Stimulated activated CD4-positive, alpha-beta T cell treated with anti-CD3 and anti-CD28 coated beads, TNF-alpha, amount 100 ng/mL, for 24 hours (primary cell): ENCODE measurements at regions not wholly inside any gene's neighbourhood (a gene's known extent, or its start where the extent isn't known, plus 50 kb on each side); places are given as distances from the start of the nearest gene placed in this dataset.
"Not testable (repeated sequence)": the region's sequence is repeated elsewhere in the genome, so short reads cannot be mapped to it uniquely, and the experiment has no call there.

Experiments
- DNase-seq, 3 experiments: peaks; one replicate each; pipeline ENCODE4 v3.0.0-alpha.2; 2020; ENCODE audit warnings: low read depth in 3 of 3

DNA sequence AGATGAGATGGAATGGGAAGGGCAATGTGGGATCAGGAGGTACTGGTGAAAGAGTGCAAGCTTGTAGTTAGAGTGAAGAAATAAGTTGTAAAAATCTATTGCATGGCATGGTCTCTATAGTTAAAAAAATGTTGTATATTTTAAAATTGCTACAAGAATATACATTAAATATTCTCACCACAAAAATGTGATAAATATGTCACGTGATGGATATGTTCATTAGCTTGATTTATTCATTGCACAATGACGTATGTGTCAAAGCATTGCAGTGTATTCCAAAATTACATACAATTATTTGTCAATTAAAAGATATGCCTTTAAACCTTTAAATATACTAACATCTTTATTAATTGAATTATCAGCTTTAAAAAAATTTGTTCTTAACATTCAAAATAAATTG, 1607.1 kb downstream of the REEP3 start:
- no peak for DNase-seq

DNA sequence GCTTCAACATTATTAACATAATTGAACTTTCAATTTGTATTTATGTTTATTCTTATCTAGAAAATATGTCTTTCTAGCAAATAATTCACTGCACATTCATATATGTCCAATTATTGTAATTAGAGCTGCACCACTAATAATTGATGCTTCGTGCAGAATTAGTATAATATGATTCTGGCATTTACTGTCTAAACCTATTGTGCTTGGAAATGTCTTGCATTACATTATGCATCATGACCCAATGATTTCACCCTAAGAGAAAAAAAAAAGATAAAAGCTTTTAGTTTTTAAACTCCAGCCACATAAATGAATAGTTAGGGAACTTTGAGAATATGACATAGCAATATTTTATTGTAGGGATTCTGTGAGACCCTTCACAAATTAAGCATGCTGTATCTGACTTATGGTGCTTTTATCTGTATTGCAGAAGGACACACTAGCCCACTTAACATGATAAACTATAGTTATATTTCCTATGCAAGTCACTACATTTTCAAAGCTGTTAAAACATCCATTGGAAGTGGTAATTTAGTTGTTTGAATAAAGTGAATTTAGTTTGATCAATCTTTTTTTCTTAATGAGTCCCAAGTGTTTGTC, 1609.1 kb downstream of the REEP3 start:
- no peak for DNase-seq

DNA sequence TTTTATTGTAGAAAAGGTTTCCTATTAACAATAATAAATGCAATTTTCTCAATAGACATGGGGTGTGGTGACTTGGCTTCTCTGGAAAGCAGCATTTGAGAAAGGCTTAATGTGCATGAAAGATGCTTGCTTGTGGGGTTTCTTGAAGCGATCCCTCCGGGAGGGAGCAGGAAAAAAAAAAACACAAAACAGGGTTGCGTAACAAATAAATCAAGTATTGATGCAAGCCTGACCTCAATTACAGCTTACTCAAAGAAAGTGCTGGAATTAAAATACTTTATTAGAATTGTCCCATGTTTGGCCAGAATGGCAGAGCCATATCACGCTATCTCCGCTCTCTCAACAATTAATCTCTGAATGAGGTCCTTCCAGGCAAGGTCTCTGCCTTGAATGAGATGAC, 1612.5 kb downstream of the REEP3 start:
- no peak for DNase-seq

DNA sequence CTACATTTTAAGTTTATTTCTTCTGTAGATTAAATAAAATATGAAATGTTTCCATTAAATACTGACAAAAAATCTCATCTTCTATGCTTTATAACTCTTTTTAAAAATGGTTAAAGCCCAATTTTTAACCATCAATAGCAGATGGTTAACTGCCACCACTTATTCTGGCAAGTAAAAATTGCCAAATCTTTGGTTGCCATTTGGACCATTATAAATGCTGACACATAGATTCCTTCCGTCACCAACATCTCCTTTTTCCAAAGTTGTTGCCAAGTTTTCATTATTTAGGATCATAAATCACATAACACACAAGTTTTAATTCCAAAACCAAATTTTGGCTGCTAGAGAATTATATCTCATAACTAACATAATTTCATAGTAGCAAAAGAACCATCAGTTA, 1614.3 kb downstream of the REEP3 start:
- DNase-seq, result no peak

DNA sequence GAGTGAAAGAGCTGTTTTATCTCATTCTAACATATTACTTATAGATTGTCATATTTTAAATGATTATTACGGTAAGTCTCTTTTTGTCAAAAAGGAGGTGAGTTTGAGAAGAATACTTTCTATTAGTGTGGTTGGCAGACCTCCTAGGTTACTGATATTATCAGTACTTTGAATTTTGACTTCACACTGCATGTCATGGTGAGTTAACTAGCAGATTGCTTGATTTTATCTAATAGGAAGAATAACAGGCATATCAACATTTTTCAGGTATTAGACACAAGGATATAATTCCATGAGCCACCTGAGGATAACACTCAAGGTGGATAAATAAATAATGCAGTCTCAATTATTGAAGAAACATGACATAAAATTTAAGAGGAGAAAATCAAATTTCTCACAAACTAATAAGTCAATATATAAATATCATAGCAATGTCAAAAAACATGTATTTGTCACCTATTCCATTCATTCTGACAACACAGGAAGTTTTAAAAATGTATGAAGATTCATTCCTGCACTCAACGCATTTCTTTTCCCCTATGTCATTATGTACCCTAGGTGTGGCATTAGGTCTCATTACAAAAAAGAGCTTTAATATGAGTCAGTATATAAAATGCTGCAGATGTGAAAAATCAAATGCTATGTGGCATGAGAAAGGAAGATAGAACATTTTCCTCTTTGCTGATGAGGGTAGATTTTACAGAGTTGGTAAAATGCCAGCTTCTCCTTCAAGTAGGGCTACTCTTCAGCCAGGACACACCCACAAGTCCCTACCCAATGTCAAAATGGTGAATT, 1621.6 kb downstream of the REEP3 start:
- no peak for DNase-seq

DNA sequence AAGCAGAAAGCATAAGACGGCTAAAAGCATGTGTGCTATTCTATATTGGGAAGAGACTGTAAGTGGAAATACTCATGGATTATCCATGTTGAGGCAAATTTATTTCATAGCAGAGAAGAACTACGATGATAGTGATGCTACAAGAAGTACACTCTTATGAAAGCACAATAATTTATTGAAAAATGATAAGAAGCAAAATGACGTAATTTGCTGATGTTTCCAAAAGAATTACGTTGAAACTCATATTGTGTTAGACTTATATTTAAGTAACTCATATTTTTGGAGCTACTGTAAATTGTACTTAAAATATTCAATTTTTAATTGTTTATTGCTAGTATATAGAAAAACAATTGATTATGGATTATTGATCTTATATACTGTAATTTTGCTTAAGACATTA, 1622.5 kb downstream of the REEP3 start:
- DNase-seq, result no peak

DNA sequence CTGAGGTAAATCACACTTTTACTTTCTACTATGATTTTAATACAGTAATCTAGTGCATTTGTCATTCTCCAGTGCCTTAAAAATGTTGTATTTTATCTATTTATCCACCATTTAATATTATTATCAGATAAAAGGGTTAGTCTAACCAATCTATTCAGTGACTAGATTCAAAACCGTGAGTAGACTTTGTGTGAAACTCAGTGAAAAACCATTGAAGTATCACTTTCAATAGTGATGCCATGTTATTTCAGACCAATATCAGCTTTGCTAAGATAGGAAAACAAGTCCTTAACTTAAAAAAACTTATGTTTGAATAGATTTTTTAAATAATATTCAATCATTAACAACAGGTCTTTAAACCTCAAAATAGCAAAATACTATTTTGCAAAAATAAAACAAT, 1628.7 kb downstream of the REEP3 start:
- DNase-seq, result no peak

DNA sequence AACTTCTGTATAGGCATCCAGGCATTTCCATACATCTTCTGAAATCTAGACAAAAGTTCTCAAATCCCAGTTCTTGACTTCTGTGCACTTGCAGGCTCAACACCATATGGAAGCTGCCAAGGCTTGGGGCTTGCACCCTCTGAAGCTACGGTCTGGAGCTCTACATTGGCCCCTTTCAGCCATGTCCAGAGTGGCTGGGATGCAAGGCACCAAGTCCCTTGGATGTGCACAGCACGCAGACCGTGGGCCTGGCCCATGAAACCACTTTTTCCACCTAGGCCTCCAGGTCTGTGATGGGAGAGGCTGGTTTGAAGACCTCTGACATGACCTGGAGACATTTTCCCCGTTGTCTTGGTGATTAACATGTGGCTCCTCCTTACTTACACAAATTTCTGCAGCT, 1645.1 kb downstream of the REEP3 start:
- no peak for DNase-seq

DNA sequence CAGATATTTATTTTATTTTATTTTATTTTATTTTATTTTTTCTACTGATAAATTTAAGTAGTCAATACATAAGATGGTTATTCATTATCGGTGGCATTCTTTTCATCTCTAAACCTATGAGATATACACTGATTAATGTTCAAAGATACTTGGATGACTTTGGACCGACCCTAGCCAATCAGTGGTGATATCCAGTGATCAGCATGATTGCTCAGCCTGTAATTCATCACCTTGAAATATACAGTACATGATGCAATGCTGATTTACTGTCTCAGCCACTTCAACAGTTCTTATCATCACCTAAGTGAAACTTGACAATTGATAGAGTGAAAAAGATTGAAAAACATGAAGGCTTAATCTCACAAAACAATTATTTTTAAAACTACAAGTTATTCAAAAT, 1651.0 kb downstream of the REEP3 start:
- DNase-seq, result no peak

DNA sequence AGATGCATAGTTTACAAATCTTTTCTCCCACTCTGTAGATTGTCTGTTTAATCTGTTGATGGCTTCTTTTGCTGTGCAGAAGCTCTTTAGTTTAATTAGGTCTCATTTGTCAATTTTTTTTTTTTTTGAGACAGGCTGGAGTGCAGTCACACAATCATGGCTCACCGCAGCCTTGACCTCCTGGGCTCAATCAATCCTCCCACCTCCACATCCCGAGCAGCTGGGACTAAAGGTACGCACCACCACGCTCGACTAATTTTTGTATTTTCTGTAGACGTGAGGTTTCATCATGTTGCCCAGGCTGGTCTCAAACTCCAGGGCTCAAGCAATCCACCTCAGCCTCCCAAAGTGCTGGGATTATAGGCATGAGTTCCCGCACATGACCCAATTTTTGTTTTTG, 1655.8 kb downstream of the REEP3 start:
- DNase-seq, result no peak

DNA sequence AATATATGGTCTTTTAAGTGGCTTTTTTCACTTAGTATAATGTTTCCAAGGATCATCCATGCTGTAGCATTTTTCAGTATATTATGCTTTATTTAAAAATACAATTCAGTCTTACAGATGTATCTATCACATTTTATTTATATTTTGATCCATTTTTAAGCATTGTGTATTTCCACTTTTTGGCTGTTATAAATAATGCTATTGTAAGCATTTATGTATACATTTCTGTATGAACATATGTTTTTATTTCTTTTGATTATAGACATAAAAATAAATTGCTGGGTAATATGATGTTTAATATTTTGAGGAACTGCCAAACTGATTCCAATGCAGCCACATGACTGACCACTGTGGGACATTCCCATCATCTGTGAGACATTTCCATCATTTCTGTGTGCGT, 1662.0 kb downstream of the REEP3 start:
- no peak for DNase-seq

DNA sequence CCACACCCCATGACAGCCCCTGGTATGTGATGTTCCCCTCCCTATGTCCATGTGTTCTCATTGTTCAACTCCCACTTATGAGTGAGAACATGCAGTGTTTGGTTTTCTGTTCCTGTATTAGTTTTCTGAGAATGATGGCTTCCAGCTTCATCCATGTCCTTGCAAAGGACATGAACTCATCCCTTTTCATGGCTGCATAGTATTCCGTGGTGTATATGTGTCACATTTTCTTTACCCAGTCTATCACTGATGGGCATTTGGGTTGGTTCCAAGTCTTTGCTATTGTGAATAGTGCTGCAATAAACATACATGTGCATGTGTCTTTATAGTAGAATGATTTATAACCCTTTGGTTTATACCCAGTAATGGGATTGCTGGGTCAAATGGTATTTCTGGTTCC, 1665.5 kb downstream of the REEP3 start:
- not testable (repeated sequence) for DNase-seq

DNA sequence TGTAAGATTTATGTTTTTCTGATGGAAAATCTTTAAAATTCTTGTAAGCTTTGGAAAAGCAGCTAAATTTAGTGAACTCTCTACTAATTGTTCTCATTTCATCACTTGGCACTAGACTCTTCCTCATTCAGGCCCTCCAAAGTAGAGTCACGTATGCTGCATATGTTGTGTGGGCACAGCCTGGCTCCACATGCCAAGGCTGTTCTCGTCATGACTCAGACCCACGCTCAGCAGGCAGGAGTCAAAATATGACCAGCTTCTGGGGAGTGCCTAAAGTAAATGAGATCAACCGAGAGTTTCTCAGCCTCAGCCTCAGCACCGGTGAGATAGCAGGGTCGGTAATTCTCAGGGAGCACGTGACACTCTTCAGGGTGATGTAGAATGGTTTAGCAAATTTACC, 1672.9 kb downstream of the REEP3 start:
- no peak for DNase-seq

DNA sequence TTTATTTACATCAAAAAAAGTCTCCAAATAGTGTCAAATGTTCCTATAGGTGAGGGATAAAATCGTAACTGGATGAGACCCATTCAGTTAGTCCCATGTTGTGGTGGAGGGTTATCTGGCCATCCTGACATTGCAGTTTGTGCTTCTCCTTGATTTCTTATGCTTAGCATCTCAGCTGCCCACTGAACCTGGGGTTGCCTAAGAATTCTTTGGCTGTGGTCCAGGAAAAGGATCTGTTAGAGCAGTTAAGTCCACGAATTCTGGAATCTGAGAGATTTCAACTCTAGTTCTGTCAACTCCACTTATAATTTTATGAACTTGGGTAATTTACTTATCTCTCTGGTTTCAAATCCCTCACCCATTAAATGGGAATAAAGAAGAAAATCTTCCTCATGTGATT, 1673.4 kb downstream of the REEP3 start:
- no peak for DNase-seq

DNA sequence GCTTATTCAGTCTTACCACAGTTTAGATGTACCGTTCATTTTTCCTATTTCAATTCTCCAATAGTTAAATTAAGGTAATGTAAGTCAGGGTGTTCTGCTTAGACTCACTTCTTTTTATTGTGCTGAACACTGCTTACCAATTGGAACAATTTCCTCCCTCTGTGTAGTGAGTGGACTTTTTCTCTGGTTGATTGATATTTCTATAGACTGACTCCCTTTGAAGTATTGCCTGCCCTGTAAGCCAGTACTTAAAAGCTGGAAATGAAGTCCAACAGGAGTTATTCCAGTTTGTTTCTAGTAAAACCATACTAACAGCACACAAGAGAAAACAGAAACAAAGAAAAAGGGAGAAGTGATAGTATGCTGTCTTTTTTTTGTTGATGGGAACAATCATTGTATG, 1674.9 kb downstream of the REEP3 start:
- DNase-seq, result no peak

DNA sequence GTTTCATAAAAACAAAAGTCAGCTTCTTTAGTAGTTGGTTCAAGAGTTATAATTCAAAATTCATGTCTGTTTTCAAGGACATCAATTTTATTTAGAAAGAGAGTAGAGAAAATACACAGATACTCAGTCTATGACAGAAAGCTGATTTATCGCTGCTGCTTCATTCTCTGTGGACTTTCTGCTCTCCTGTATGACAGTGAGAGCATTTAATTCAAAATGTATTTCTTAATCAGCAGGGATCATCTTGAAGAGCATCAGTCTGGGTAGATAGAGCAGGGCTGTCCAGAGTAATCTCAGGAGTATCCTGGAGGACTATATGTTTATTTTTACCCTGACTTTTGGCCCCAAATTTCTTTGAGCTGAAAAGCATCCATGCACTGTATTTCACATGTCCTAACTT, 1676.7 kb downstream of the REEP3 start:
- DNase-seq, result no peak

DNA sequence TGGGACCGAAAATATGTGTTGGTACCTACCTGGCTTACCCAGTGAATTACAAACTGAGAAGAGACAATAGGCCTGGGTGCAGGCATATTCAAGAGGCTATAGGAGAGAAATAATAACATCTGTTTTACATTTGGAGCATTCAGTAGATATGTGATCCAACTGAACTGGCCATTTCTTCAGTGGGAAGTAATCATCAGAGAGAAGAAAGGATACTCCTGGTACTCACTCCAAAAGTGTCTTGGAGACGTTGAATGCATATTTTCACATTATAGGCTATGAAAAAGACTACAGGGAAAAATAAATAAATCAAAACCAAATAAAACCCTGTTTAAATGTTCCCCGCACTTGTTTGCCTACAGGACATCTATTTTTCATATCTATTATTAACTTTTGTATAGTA, 1680.3 kb downstream of the REEP3 start:
- no peak for DNase-seq

DNA sequence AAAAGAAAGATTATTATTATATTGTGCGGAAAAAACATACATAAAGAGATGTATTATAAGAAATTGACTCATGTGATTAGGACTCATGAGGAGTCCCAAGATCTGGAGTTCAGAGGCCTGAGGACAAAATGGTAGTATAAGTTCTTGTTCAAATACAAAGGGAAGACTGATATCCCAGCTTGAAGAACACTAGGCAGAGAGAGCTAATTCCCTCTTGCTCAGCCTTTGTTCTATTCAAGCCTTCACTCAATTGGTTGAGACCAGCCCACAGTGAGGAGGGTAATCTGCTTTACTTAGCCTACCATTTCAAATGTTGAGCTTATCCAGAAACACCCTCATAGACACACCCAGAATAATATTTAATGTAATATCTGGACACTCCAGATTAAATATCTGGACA, 1683.8 kb downstream of the REEP3 start:
- DNase-seq, result no peak

DNA sequence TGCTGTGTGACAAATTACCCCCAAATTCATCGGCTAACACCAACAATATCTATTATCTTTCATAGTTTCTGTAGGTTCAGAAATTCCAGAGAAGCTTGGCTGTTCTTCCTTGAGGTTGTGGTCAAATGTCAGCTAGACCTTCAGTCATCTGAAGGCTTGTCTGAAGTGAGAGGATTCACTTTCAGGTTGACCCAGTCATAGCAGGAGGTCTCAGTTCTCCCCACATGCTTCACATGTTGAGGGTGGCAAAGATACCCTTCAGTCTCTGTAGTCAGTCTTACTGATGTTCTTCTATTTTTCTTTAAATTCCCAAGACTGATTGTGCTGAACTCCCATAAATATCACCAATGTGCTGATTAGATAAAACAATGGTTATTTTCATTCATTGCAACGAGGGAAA, 1692.0 kb downstream of the REEP3 start:
- no peak for DNase-seq

DNA sequence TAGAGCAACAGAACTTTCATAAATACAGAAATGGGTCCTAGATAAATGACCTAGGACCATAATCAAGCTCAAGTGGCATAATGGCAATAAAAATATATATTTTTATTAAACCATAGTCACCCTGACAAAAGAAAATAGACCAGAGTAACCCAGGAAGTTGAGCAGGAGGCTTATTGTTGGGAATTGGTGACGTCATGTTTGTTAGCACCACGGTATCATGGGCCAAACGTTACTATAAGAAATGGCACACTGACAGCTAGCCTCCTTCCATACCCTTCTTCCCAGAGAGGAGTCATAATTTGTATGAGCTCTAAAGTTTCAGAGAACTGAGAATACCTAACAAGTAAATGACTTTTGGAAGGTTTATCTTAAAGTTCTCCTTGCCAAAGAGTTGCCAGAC, 1698.2 kb downstream of the REEP3 start:
- no peak for DNase-seq

DNA sequence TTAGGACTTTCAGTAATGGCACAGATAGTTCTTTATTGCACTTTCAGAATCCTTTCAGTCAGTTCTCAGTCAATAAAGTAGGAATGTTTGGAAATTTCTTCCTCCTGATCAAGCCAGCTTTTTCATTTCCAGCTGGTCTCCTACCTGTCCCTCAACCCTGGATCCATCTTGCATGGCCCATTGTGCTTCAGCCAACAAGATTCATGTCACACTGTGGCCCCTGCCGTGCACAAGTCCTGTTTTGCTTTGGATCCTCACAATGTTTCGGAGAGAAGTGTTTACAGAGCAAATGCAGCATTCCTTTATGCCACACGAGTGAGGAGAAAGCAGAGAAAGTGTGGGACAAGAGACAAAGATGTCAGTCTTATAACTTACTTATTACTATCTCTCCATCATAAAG, 1694.7 kb upstream of the LRRTM3 start:
- no peak for DNase-seq

DNA sequence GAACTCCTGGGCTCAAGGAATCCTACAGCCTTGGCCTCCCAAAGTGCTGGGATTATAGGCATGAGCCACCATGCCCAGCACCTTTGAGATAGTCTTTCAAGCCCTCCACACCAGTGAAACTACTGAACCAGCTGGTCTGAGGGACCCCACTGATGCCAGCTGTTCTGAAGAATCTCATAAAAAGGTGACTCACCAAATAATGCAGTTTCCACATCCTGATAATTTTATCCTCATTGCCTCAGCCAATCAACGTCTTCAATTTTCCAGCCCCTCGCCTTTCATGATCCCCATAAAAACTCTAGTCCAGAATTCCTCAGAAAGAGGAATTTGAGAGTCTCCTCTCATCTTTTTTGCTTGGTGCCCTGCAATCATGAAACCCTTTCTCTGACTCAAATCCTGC, 1691.6 kb upstream of the LRRTM3 start:
- no peak for DNase-seq

DNA sequence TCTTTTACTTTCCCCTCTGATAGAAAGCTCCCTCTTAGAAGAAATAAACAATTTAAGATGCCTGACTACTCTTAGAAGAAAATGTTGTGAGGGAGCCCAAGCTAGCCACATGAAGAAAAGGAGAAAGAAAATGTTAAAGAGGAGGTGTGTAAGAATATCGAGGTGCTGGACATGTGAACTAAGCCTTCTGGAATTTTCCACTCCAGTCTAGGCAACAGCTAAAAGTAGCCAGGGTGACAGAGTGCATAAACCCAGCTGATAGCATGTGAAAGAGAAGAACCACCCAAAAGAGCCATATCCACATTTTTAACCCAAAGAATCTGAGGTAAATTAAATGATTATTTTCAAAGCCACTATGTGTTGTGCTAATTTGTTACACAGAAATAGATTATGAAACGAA, 1690.6 kb upstream of the LRRTM3 start:
- no peak for DNase-seq

DNA sequence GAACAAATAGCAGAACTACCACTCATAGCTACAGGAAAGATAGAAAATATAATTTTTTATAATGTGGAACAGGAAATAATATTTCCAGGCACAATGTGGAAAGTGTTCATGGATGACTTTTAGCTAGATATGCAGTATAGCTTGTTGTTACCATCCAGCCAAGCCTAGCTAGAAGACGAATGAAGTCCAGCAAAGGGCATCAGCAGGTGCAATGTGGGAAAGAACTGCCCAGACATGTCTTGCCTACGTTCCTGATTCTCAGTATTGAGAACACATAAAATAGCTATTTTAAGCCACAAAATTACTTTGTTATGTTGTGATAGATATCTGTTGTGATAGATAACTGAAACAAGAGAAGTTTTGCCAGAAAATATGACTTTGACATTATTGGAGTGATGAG, 1690.0 kb upstream of the LRRTM3 start:
- DNase-seq, result no peak
